Thyroid gland (tissue), 4 donors: ENCODE measurements at regions not wholly inside any gene's neighbourhood (a gene's known extent, or its start where the extent isn't known, plus 50 kb on each side); places are given as distances from the start of the nearest gene placed in this dataset.
A peak's percentile ranks its signal among the peaks of the same experiment; 100 is the strongest.

ENCODE experiments used
- DNase-seq, 2 donors: peaks; one replicate each; pipeline ENCODE4 v3.0.0-alpha.2; 2019
- H3K27ac ChIP-seq, 3 donors: fragments of 200-600 bp; sonication (generic); 1 replicate in 2 of 3; 2 replicates in 1 of 3; pipeline ENCODE4 v1.5.1; 2016 to 2019; ENCODE audit warnings: mild to moderate bottlenecking in 1 of 3, moderate library complexity in 1 of 3
- H3K27me3 ChIP-seq: fragments of 200-600 bp; sonication (generic); one replicate; pipeline ENCODE4 v1.5.1; 2019
- H3K36me3 ChIP-seq, 2 donors: fragments of 200-600 bp; sonication (generic); one replicate each; pipeline ENCODE4 v1.5.1; 2016 to 2019
- H3K4me1 ChIP-seq, 2 donors: fragments of 200-600 bp; sonication (generic); one replicate each; pipeline ENCODE4 v1.5.1; 2017 to 2019
- H3K4me3 ChIP-seq, 3 donors: fragments of 200-600 bp; sonication (generic); replicated peaks in 1 of 3; 1 replicate in 2 of 3; 2 replicates in 1 of 3; pipeline ENCODE4 v1.5.1; 2016; ENCODE audit warnings: mild to moderate bottlenecking in 1 of 3
- H3K9me3 ChIP-seq: fragments of 200-600 bp; sonication (generic); one replicate; pipeline ENCODE4 v1.5.1; 2017
- POLR2A ChIP-seq, 2 donors: fragments of 450-650 bp; IDR thresholded peaks; one replicate each; pipeline ENCODE4 v1.6.1; 2017; ENCODE audit warnings: antibody characterized with exemption in 2 of 2, mild to moderate bottlenecking in 2 of 2, moderate library complexity in 1 of 2
- WGBS, 2 donors: methylation state at CpG; one replicate each; pipeline ENCODE4 v1.1.5; 2017; 5-methylcytosine and 5-hydroxymethylcytosine counted together
- intact Hi-C: fragments of 100-400 bp; cut with DNase I; formaldehyde crosslinking; loops from one replicate; pipeline ENCODE4 v1.15.1; 2023
- TF ChIP-seq, protein P1 (sequence below), 6 experiments: fragments of 200-600 bp in 3 of 6; fragments of 450-650 bp in 3 of 6; sonication (generic) in 3 of 6; IDR thresholded peaks; one replicate each; pipeline ENCODE4 v1.5.1; 2016 to 2019; ENCODE audit warnings: antibody characterized with exemption in 6 of 6, mild to moderate bottlenecking in 2 of 6, inconsistent platforms in 1 of 6, moderate library complexity in 1 of 6

- H3K9me3 ChIP-seq: no peaks in the 10 kb centered on the region
- no peaks in the 10 kb centered on the region for H3K27me3 ChIP-seq
- no peak for DNase-seq
- no peak overlapping the region for H3K27ac ChIP-seq
- WGBS, 2 donors: 79 to 86% methylated on average over 6 of the region's 7 CpGs
- intact Hi-C loops: no loop called here
- no peaks in the 10 kb centered on the region for H3K4me1 ChIP-seq
- H3K36me3 ChIP-seq: no peaks in the 10 kb centered on the region
- TF ChIP-seq POLR2A (IDR thresholded peaks at IDR 0.05): no peak
- TF ChIP-seq, protein P1, sequence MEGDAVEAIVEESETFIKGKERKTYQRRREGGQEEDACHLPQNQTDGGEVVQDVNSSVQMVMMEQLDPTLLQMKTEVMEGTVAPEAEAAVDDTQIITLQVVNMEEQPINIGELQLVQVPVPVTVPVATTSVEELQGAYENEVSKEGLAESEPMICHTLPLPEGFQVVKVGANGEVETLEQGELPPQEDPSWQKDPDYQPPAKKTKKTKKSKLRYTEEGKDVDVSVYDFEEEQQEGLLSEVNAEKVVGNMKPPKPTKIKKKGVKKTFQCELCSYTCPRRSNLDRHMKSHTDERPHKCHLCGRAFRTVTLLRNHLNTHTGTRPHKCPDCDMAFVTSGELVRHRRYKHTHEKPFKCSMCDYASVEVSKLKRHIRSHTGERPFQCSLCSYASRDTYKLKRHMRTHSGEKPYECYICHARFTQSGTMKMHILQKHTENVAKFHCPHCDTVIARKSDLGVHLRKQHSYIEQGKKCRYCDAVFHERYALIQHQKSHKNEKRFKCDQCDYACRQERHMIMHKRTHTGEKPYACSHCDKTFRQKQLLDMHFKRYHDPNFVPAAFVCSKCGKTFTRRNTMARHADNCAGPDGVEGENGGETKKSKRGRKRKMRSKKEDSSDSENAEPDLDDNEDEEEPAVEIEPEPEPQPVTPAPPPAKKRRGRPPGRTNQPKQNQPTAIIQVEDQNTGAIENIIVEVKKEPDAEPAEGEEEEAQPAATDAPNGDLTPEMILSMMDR (IDR thresholded peaks at IDR 0.05): no peak
- no peak overlapping the region for H3K4me3 ChIP-seq
These were observed 248.7 kb downstream of the SOX11 start for GRCh38 chr2:5940596-5941535.

- Histone ChIP-seq H3K27ac (no peak overlapping the region), H3K9me3 (no peaks in the 10 kb centered on the region), H3K27me3 (no peaks in the 10 kb centered on the region), H3K4me3 (no peak overlapping the region), H3K4me1 (no peaks in the 10 kb centered on the region), H3K36me3 (no peaks in the 10 kb centered on the region)
- DNase-seq: no peak
- intact Hi-C loops: no loop called here
- TF ChIP-seq, protein P1 (IDR thresholded peaks at IDR 0.05): no peak
- no peak for TF ChIP-seq POLR2A (IDR thresholded peaks at IDR 0.05)
- 85 to 90% methylated on average over 7 of the region's 7 CpGs for WGBS, 2 donors
These were observed 250.0 kb downstream of the SOX11 start for GRCh38 chr2:5942204-5942603.

- DNase-seq: no peak
- WGBS, 2 donors: 86 to 87% methylated on average over 9 of the region's 9 CpGs
- no peaks in the 10 kb centered on the region for H3K4me1 ChIP-seq
These were observed 253.6 kb downstream of the SOX11 start for GRCh38 chr2:5945742-5946141.

GRCh38 chr2:5946225-5947115, 254.3 kb downstream of the SOX11 start:
- Histone ChIP-seq H3K27me3 (no peaks in the 10 kb centered on the region), H3K9me3 (no peaks in the 10 kb centered on the region), H3K27ac (no peak overlapping the region), H3K4me1 (no peaks in the 10 kb centered on the region), H3K4me3 (no peak overlapping the region), H3K36me3 (no peaks in the 10 kb centered on the region)
- peak; percentile 3 to 6 for DNase-seq
- intact Hi-C loops: no loop called here
- WGBS, 2 donors: 36 to 45% methylated on average over 15 of the region's 15 CpGs
- no peak for TF ChIP-seq POLR2A (IDR thresholded peaks at IDR 0.05)
- TF ChIP-seq, protein P1 (IDR thresholded peaks at IDR 0.05): no peak

More at GRCh38 chr2:5945742-5946141, 253.6 kb downstream of the SOX11 start:
- Histone ChIP-seq H3K9me3 (no peaks in the 10 kb centered on the region), H3K36me3 (no peaks in the 10 kb centered on the region), H3K27me3 (no peaks in the 10 kb centered on the region), H3K4me3 (no peak overlapping the region), H3K27ac (no peak overlapping the region)
- TF ChIP-seq POLR2A (IDR thresholded peaks at IDR 0.05): no peak
- TF ChIP-seq, protein P1 (IDR thresholded peaks at IDR 0.05): no peak
- intact Hi-C loops: no loop called here
